BE2C (cell line): ENCODE measurements at regions not wholly inside any gene's neighbourhood (a gene's known extent, or its start where the extent isn't known, plus 50 kb on each side); places are given as distances from the start of the nearest gene placed in this dataset.

Experiments
- DNase-seq: peaks from one replicate; pipeline ENCODE4 v3.0.0-alpha.2; 2020
- H3K27me3 ChIP-seq: fragments of 250-450 bp; sonication (Bioruptor Pico); 2 replicates; pipeline ENCODE4 v1.5.1; 2020; ENCODE audit warnings: mild to moderate bottlenecking
- H3K36me3 ChIP-seq: fragments of 250-450 bp; sonication (Bioruptor Pico); 2 replicates; pipeline ENCODE4 v1.5.1; 2020; ENCODE audit warnings: mild to moderate bottlenecking
- H3K4me1 ChIP-seq: fragments of 250-450 bp; sonication (Bioruptor Pico); 2 replicates; pipeline ENCODE4 v1.5.1; 2020
- H3K4me3 ChIP-seq: 2 replicates; pipeline ENCODE4 v1.5.1; 2011; ENCODE audit warnings: low read depth, low read length
- H3K9me3 ChIP-seq: fragments of 250-450 bp; sonication (Bioruptor Pico); 2 replicates; pipeline ENCODE4 v1.5.1; 2020
- TF ChIP-seq, protein P1 (sequence below): IDR thresholded peaks from 2 replicates; pipeline ENCODE4 v1.5.1; 2012; ENCODE audit warnings: mild to moderate bottlenecking, low read depth, low read length

GRCh38 chr6:127030111-127030510 lies 88.4 kb upstream of the RSPO3 start:
- no peak overlapping the region for H3K4me3 ChIP-seq
- TF ChIP-seq, protein P1, sequence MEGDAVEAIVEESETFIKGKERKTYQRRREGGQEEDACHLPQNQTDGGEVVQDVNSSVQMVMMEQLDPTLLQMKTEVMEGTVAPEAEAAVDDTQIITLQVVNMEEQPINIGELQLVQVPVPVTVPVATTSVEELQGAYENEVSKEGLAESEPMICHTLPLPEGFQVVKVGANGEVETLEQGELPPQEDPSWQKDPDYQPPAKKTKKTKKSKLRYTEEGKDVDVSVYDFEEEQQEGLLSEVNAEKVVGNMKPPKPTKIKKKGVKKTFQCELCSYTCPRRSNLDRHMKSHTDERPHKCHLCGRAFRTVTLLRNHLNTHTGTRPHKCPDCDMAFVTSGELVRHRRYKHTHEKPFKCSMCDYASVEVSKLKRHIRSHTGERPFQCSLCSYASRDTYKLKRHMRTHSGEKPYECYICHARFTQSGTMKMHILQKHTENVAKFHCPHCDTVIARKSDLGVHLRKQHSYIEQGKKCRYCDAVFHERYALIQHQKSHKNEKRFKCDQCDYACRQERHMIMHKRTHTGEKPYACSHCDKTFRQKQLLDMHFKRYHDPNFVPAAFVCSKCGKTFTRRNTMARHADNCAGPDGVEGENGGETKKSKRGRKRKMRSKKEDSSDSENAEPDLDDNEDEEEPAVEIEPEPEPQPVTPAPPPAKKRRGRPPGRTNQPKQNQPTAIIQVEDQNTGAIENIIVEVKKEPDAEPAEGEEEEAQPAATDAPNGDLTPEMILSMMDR, result no peak
- no peaks in the 10 kb centered on the region for H3K9me3 ChIP-seq
- DNase-seq, result no peak
- H3K27me3 ChIP-seq, result no peaks in the 10 kb centered on the region
- no peaks in the 10 kb centered on the region for H3K36me3 ChIP-seq
- H3K4me1 ChIP-seq, result no peaks in the 10 kb centered on the region

GRCh38 chr6:127030836-127031235 lies 87.6 kb upstream of the RSPO3 start:
- H3K27me3 ChIP-seq, result no peaks in the 10 kb centered on the region
- TF ChIP-seq, protein P1, result no peak

DNA sequence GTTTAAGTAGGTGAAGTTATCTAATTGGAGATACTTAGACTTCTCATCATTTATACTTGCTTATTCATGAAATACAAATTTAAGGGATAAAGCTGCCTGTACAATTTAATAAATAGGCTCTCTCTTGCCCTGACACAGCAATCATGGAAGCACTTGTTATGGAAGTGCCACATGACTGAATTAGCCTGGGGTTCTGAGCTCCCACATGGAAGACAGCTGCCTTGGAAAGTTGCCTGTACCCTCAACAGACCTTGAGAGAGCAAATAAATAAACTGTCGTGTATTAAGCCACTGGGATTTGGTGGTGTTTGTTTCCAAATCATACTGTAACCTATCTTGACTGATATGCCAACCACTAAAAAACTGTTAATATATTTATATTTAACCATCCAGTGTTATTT lies 87.0 kb upstream of the RSPO3 start:
- no peak for DNase-seq
- H3K4me3 ChIP-seq, result no peak overlapping the region

More at GRCh38 chr6:127030836-127031235, 87.6 kb upstream of the RSPO3 start:
- H3K9me3 ChIP-seq, result no peaks in the 10 kb centered on the region
- H3K4me3 ChIP-seq, result no peak overlapping the region
- H3K36me3 ChIP-seq, result no peaks in the 10 kb centered on the region
- H3K4me1 ChIP-seq, result no peaks in the 10 kb centered on the region
- no peak for DNase-seq

GRCh38 chr6:127032971-127033370 lies 85.5 kb upstream of the RSPO3 start:
- H3K4me1 ChIP-seq, result no peaks in the 10 kb centered on the region
- no peaks in the 10 kb centered on the region for H3K36me3 ChIP-seq
- H3K9me3 ChIP-seq, result no peaks in the 10 kb centered on the region
- H3K4me3 ChIP-seq, result no peak overlapping the region
- TF ChIP-seq, protein P1, result no peak
- no peaks in the 10 kb centered on the region for H3K27me3 ChIP-seq
- DNase-seq, result no peak

More for the DNA sequence above, 87.0 kb upstream of the RSPO3 start:
- no peaks in the 10 kb centered on the region for H3K9me3 ChIP-seq
- no peaks in the 10 kb centered on the region for H3K27me3 ChIP-seq
- TF ChIP-seq, protein P1, result no peak
- no peaks in the 10 kb centered on the region for H3K36me3 ChIP-seq
- no peaks in the 10 kb centered on the region for H3K4me1 ChIP-seq

- TF ChIP-seq, protein P1, result no peak
- no peaks in the 10 kb centered on the region for H3K4me1 ChIP-seq
- no peak for DNase-seq
Observed at GRCh38 chr6:127051571-127052260, 66.8 kb upstream of the RSPO3 start.

DNA sequence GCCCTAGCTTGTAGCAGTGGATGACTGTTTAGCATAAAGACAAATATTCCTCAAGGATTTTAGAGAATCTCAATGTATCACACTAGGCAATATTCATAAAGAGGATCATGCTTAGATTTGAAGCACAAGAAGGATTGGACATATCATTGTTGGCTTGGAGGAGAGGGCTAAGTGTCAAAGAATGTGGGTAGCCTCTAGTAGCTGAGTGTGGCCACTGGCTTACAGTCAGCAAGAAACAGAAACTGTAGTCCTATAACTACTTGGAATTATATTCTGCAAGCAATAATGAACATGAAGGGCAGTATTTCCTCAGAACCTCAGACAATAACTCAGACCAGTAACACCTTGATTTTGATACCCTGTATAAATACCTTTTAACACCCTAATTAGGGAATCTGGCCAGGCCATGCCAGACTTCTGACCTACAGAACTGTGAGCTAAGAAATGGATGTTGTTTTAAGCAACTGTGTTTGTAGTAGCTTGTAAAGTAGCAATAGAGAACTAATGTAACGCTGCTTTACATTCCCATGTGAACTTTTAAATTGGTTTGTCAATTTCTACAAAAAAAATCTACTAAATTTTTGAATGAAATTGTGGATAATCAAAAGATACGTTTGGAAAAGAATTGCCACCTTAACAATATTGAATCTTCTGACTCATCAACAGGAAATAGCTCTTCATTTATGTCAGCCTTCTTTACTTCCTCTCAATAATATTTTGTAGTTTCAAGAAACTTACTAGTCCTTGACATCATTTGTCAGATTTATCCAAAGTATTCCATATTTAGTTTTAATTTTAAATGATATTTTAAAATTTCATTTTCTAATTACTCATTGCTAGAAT lies 65.2 kb upstream of the RSPO3 start:
- no peaks in the 10 kb centered on the region for H3K9me3 ChIP-seq
- H3K4me3 ChIP-seq, result no peak overlapping the region
- H3K36me3 ChIP-seq, result no peaks in the 10 kb centered on the region
- TF ChIP-seq, protein P1, result no peak
- no peaks in the 10 kb centered on the region for H3K27me3 ChIP-seq
- DNase-seq, result no peak
- H3K4me1 ChIP-seq, result no peaks in the 10 kb centered on the region

More at GRCh38 chr6:127051571-127052260, 66.8 kb upstream of the RSPO3 start:
- no peaks in the 10 kb centered on the region for H3K9me3 ChIP-seq
- no peaks in the 10 kb centered on the region for H3K36me3 ChIP-seq
- H3K27me3 ChIP-seq, result no peaks in the 10 kb centered on the region
- H3K4me3 ChIP-seq, result no peak overlapping the region
